Kidney tubule cell (primary cell): ENCODE measurements at regions not wholly inside any gene's neighbourhood (a gene's known extent, or its start where the extent isn't known, plus 50 kb on each side); places are given as distances from the start of the nearest gene placed in this dataset.
A peak's percentile ranks its signal among the peaks of the same experiment; 100 is the strongest.

Source experiments
- DNase-seq: peaks from one replicate; pipeline ENCODE4 v3.0.0-alpha.2; 2018; ENCODE audit warnings: low spot score

DNA sequence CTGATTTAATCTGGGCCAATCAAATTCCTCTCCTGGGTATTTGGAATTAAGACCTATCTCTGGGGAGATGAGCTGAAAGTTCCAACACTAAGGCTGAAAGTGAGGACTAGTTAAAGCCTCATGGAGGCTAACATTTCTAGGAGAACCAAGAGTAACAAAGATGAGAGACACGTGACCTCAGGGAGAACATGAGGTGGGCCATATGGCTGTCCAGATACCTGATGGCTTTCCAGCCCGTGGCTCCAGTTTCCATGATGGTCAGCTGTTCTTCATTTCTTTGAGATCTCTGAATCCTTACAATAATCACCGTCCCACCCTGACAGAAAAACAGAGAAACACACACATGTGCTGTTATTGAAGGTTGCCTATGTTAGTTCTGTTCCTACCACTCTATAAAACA is 66.1 kb downstream of the LEPR start:
- no peak for DNase-seq

DNA sequence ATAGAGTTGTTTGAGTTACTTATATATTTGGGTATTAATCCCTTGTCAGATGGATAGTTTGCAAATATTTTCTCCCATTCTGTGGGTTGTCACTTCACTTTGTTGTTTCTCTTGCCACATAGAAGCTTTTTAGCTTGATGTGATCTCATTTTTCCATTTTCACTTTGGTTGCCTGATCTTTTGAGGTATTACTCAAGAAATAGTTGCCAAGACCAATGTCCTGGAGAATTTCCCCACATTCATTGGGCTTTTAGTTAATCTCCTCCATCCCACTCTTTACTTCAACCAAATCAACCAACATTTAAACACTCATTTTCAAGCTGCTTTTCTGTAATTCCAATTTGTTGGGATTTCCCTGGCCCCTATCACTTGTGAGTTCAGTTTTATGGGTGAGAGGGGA is 69.0 kb downstream of the LEPR start:
- DNase-seq, result no peak

DNA sequence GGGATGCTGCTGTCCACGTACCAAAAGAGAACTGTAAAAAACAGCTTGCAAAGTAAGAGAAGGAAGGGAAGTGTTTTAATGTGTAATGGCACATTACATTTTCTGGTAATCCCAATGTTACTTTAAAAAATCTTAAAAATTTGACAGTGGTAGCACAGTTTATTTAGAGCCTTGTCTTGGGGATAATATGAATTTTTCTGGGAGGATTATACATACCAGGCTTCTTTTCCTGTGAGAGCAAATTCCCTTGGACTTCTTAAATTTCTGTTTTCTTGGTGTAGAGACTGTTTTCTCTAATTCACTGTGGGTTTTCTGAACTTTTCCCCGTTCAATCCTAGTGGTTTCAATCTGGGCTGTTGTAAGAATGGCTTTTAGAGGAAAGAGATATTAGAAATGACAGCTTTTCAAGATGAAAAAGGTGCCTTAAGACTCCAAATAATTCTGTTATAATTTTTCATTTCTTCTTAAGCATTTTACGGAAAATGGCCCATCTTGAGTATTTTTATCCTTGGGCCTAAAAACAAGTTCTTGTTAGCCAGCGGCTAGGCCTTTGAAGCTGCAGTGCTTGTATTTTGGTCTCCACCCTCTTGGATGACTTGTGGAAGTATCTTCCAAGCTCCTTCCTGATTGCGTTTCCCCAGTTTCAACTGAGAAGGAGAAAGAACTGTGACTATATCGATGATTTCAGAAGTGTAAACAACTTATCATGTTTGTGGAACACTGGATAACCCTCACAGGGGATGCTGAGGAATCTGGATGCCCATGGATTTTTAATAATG is 70.0 kb downstream of the LEPR start:
- no peak for DNase-seq

DNA sequence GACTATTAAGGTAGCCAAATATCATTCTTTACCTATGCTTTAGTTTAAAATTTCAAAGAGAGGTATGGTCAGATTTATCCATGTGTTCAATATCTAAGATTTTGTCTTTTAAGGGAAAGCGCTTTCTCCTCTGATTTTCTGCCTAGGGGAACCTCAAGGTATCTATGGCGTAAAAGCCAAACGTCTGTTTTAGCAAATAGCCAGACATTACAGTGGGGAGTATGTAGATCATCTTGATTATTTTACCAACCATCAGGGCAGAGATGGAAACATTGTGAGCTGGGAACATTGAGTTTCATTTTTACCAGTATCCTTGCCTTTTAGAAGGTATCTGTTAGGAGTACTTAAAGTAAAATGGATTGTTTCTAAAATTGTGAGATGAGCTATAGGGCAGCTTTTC is 71.0 kb downstream of the LEPR start:
- no peak for DNase-seq

DNA sequence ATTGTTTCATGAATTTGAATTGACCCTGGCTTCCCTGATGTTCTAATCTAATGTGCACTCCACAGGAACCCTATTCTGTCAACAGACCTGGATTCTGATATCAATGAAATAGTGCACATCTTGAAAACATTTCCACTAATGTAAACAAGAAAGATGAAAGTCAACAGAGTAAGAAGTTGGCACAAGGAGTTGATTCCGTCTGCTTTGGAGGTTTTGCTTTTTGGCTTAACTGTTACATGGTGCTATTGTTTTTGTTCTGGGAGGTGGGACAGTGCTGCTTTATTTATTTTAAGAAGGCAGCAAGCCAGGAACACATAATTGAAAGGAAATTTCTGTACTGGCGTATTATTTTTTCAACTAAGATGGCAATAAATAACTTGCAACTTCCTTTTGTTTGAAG is 73.3 kb downstream of the LEPR start:
- DNase-seq, result no peak

DNA sequence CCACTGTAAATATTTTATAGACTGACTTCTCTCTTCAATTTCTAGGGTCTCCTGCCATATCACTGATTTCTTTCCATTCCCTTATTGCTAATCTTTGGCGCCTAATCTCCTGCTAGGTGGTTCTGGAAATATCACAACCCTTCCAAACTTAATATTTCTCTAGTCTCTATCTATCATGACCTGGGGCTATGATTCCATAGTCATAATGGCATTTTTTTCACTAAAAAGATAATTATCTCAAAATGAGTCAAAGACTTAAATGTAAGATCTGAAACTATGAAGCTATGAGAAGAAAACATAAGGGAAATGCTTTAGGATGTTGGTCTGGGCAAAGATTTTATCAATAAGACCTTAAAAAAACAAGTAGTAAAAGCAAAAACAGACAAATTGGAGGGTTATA is 74.2 kb downstream of the LEPR start:
- DNase-seq, result no peak

DNA sequence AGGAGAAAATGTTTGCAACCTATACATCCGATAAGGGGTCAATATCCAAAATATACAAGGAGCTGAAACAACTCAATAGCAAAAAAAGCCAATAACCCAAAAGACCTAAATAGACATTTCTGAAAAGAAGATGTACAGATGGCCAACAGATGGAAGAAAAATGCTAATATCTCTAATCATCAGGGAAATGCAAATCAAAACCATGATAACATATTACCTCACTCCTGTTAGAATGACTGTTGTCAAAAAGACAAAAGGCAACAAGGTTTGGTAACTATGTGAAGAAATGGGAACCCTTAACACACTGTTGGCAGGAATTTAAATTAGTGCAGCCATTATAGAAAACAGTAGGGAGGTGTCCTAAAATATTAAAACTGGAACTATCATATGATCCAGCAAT is 74.7 kb downstream of the LEPR start:
- no peak for DNase-seq

DNA sequence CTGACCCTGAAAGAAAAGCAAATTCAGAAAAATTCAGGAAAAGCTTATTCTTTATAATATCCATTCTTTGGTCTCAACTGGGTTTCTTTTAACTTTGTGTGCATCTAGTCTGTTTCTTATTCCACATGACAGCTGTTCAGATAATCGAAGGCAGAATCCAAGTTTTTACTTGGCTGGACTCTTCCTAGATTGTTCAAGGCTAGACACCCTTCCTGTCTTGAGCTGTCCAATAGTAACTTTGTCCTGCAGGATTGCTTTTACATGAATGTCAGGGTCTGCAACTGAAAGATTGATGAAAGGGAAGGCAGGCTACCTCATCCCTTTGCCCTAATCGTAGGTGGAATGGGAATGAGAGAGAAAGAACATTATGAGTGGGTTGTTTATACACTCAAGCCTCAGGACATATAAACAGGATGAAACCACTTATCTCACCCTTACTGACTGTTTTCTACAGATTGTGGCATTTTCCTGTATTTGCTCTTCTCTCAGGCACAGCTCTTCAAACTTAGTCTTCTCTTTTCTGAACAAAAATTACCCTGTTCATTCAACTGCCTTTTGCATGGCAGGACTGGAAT is 76.9 kb downstream of the LEPR start:
- no peak for DNase-seq

DNA sequence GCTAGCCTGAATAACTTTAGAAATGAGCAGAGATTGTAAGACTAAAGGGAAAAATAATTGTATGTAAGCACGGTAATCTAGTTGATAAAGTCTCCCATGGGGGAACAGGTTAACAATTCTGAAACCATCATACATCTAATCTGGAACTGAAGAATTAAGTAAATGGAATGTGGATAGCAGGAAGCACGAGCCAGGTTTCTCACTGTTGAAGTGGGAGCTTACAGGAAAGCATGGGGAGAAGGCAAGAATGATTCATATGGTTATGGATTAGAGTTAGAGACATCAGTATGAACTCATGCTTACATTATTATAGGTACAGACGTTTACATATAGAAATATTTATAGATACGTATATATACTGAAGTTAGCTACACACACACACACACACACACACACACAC is 83.0 kb downstream of the LEPR start:
- DNase-seq, result no peak

DNA sequence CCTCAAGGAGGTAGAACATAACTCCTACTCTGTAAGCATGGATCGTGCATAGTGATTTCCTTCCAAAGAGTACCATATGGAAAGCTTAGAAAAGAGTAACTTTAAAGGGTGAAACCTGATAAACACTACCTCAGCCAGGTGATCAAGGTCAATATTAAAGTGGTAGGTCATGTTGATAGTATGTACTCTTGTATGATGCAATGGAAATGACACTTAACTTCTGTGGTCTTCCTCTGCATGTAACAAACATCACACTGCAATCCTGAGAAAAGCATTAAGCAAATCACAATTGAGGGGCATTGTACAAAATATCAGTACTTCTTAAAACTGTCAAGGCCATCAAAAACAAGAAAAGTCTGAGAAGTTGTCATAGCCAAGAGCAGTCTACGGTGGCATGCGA is 83.8 kb downstream of the LEPR start:
- no peak for DNase-seq

DNA sequence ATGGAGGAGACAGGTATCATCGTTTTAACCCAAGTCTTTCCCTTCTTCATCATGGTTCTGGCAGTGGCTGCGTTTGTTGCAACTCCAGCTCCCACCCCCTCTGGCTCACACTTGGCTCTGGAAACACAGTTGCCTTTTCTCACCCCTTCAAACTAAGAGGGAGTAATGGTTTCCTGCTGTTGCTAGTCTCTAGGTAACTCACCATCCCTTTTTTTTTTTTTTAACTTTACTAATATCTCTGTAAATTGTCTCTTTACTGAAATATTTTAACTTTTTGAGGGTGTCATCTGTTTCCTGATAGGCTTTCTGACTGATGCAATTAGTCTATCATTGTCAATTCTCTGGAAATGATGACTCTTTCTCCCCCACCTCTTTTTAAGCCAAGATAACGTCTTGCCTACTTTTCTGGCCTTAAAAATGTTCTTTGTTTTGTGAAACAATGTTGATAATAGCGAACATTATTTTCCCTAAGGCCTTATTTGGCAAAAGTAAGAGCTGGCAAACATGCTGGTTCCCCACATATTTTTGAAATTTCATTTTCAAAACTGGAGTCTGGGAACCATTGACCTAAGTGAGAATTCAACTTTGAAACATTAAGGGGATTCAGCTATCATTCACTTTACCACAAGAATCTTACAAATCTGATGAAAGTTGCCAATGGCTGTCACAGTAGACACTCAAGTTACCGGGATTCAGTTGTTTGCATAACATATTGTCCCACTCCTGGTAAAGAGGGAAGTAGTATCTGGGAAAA is 85.3 kb downstream of the LEPR start:
- DNase-seq, result no peak

DNA sequence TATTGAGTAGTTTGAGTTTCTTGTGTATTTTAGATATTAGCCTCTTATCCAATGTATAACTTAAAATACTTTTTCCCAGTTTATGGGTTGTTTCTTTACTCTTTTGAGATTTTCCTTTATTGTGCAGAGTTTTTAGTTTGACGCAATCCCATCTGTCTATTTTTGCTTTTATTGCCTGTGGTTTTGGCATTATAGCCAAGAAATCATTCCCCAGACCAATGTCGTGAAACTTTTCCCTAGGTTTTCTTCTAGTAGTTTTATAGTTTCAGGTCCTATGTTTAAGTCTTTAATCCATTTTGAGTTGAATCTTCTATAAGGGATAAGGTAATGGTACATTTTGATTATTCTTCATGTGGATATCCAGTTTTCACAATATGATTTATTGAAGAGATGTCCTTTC is 87.6 kb downstream of the LEPR start:
- no peak for DNase-seq

DNA sequence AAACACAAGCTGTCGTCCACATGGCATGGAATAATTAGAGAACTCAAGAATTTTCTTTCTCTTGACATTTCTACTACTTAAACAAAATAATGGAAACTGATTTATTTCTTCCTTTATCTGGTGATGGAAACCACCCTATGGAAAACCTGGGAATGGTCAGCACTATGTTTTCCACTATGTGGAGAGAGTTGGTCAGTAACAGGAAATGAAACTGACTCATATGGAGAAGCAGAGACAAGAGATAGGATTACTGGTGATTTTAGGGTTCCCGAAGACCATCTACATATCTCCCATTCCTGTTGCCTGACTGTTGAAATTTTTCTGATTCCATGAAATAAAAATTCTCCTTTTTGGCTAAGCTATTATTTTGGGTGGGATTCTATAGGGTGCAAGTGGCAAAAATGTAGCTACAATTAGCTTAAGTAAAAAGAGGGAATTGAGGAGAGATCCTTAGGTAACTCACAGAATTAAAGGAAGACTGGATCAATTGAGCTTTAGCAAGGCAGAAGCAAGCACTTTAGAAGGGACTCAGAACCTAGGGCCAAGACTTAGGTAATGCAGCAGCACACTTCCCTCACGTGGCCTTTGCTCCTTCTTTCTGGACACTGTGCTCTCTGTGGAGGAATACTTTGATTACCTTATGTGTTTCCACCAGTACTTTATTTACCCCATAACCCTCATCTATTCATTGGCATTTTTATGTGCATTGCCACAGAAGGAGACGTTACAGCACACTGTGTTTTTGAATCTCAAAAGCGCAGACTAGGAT is 89.6 kb downstream of the LEPR start:
- DNase-seq, result peak; percentile 23

DNA sequence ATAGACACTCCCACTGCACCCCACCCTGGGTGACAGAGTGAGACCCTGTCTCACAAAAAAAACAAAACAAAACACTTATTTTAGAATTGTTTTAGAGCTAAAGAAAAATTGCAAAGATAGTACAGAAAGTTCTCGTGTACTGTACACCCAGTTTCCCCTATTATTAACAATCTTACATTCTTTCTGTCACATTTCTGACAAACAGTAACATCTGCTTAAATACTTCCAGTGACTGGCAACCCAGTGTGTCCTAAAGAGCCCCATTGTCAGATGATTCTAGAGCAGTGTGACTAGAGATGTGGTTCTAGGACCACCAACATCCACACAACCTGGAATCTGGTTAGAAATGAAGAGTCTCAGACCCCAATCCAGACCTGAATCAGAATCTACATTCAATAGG is 90.5 kb downstream of the LEPR start:
- DNase-seq, result no peak

DNA sequence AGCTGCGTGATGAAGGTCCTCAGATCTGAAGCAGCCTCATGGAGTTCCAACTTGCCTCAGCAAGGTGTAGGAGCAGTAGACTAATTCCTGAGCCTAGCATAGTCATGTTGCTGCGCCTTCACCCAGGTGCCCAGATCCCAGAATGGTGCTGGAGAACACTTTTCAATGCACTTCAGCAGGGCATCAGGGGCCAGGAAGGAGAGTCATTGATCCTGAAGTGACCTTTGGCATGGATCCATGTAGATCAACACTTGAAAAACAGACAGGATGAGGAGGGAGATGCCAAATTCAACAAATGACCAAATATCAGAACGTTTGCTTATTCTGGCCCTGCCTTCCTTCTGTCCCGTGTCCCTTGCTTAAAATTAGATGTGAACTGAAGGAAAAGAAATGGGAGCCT is 91.9 kb downstream of the LEPR start:
- no peak for DNase-seq

DNA sequence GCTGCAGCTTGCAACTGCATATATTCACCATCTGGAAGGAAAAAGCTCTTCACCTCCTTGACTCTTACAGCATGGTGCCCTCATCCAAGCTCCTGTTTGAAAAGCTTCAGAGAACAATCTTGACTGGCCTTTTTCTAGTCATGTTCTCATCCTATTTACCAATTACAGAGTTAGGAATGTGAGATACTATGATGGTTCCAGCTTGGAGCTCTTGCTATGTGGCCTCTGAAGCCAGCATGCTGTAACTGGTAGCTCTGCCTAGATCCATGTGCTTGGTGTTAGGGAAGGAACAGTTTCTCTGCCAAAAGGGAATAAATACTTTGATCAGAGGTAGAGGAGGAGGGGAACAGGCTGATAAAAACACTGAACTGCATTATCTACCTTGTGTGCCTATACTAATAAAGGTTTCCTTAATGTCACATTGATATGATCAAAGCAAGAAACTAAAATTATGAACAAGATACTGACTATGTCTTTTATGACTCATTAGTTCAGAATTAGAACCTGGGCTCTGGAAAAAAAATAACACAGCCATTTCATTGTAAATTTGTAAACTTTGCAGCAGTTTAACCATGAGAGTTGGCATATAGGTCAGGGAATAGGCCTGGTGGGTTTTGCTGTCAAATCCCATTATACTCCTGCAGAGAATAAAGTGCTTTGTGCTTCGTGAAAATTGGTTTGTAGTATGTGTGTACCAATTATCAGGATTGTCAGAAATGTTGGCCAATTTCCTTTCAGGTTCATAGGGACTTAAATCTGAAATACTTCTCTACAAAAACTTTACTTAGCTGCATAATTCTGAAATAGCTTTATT is 92.7 kb downstream of the LEPR start:
- DNase-seq, result peak; percentile 9

DNA sequence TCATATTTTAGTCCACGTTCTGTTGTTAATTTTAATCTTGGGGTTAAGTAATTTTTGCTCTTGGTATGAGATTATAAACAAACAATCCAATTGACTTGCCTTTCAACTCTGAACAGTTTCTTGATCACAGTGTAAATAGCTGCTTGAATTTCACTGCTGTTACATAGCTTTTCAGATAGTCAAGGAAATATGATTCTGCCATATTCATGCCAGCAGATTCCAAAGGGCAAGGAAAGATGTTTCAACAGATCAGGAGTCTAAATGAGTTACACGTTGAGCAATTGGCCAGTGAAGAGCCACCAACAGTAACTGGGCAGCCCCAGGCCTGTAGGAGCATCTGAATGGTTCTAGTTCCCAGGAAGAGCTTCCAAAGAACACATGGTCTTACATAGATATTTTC is 93.6 kb downstream of the LEPR start:
- DNase-seq, result no peak

DNA sequence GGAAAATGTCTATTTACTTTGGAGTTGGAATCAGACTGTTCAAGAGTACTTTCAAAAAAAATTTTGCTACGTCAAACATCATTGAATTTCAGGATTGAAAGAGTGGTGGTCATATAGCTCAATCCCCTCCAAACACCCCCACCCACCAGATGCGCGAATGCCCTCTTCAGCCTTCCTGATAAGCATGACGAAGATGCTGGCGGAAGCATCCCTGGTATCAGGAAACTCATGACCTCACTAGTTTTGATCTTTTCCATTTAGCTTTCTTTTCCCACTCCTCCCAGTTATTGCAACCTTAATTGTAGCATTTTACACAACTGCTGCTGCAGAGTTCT is 104.4 kb downstream of the LEPR start:
- DNase-seq, result no peak

DNA sequence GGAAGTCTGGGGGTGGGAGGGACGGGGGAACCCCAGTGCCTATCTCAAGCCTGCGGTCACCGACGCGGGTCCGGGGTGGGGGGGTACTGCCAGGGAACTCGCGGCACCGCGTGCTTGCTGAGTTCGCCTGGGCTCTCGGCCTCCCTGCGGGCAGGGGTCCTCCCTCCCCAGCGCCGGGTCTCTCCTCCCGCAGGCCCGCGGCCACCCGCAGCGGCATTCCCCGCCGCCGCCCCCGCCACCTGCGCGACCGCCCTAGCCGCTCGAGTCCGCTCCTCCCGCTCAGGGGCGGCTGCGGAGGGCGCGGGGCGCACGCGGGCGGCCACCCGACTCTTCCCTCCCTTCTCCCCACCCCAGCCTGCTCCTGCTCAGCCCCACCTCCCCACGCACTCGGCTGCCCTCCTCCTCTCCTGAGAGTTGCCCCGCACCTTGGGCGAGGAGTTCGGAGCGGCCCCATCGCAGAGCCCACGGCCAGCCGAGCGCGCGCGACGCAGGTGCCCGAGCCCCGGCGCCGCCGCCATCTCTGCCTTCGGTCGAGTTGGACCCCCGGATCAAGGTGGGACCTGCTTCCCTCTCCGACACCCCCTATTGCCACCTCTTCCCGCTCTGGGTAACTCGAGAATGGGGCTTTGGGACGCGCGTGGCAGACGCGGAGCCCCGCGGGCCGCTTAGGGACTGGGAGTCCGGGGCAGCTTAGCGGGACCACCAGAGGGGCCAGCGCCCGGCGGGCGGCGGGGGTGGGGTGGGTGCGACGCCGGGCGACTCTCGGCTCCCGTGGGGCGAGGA is 105.0 kb downstream of the LEPR start:
- DNase-seq, result no peak

DNA sequence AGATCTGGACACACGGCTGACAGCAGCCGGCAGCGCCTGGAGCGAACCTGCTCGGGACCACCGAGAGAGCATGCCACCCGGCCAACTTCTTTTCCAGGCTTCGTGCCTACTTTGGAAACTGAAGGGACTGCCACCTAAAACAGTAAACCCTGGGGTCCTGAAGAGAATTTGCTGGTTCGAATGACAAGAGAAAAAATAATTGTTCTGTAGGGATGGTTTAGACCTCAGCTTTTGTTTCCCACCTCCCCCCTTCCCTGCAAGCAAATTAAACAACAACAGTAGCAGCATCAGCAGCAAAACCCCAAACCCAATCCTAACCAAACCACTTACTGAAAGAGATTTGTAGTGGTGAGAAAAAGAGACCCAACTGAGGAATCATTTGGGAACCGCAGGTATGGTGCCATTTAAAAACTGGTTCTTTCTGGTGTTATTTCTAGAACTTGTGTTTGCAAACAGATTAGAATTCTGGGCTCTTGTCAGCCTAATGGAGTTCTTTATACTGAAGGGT is 105.6 kb downstream of the LEPR start:
- DNase-seq, result no peak

DNA sequence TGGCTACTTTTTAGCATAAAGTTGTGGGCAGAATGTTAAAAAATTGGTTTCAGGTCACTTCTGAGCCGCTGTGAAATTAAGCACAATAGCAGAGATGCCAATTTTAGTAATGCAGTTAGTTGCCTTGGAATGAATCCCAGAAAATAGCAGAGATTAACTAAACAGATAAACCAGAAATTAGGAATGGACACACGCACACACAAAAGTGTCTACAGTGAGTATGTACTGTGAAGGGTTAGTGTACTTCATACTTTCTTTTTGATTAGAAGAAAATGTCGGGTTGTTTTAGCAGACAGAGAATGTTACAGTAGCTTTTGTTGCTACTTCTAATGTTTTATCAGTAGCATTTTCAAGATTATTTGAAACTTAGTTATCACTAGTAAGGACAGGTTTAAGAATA is 106.7 kb downstream of the LEPR start:
- DNase-seq, result no peak
